Neuronal stem cell (in vitro differentiated cells): ENCODE measurements at regions not wholly inside any gene's neighbourhood (a gene's known extent, or its start where the extent isn't known, plus 50 kb on each side); places are given as distances from the start of the nearest gene placed in this dataset.
A peak's percentile ranks its signal among the peaks of the same experiment; 100 is the strongest.

Source experiments
- DNase-seq: peaks from one replicate; pipeline ENCODE4 v3.0.0-alpha.2; 2013; ENCODE audit warnings: low spot score
- H2AFZ ChIP-seq: one replicate; pipeline ENCODE4 v1.6.1; 2013; ENCODE audit warnings: mild to moderate bottlenecking, low read length, inconsistent platforms
- H2AK5ac ChIP-seq: 2 replicates; pipeline ENCODE4 v1.6.1; 2013; ENCODE audit warnings: low read depth, mild to moderate bottlenecking, inconsistent platforms, low read length, moderate library complexity, mixed read lengths
- H2BK120ac ChIP-seq: 2 replicates; pipeline ENCODE4 v1.6.1; 2013; ENCODE audit warnings: low read depth, mild to moderate bottlenecking, inconsistent platforms, low read length, moderate library complexity, mixed read lengths
- H2BK12ac ChIP-seq: one replicate; pipeline ENCODE4 v1.6.1; 2013; ENCODE audit warnings: low read length, inconsistent platforms
- H2BK15ac ChIP-seq: 2 replicates; pipeline ENCODE4 v1.6.1; 2013; ENCODE audit warnings: mild to moderate bottlenecking, low read length, inconsistent platforms, mixed read lengths
- H2BK5ac ChIP-seq: one replicate; pipeline ENCODE4 v1.6.1; 2013; ENCODE audit warnings: inconsistent platforms, mild to moderate bottlenecking, low read length, moderate library complexity
- H3K14ac ChIP-seq: one replicate; pipeline ENCODE4 v1.6.1; 2013; ENCODE audit warnings: low read length, inconsistent platforms
- H3K18ac ChIP-seq: 2 replicates; pipeline ENCODE4 v1.6.1; 2013; ENCODE audit warnings: low read length, inconsistent platforms
- H3K23ac ChIP-seq: 2 replicates; pipeline ENCODE4 v1.6.1; 2013; ENCODE audit warnings: low read depth, mild to moderate bottlenecking, mixed read lengths, low read length, inconsistent platforms; ENCODE audit not compliant: poor library complexity
- H3K27ac ChIP-seq: replicated peaks from 3 replicates; pipeline ENCODE4 v1.5.1; 2013; ENCODE audit warnings: low read length, inconsistent platforms
- H3K27me3 ChIP-seq, 3 experiments: 2 replicates each; pipeline ENCODE4 v1.6.1; 2013; ENCODE audit warnings: low read length in 3 of 3, mild to moderate bottlenecking in 2 of 3, inconsistent platforms in 1 of 3, low read depth in 1 of 3, mixed read lengths in 1 of 3, moderate library complexity in 1 of 3; ENCODE audit not compliant: control insufficient read depth in 3 of 3, insufficient read depth in 3 of 3
- H3K36me3 ChIP-seq, 2 donors: replicated peaks in 1 of 2; 2 replicates each; pipeline ENCODE4 v1.6.1; 2013; ENCODE audit warnings: low read length in 2 of 2; ENCODE audit not compliant: control insufficient read depth in 2 of 2, insufficient read depth in 2 of 2
- H3K4ac ChIP-seq: 2 replicates; pipeline ENCODE4 v1.6.1; 2013; ENCODE audit warnings: inconsistent platforms, mild to moderate bottlenecking, low read length, moderate library complexity
- H3K4me1 ChIP-seq, 2 donors: 1 replicate in 1 of 2; 2 replicates in 1 of 2; pipeline ENCODE4 v1.6.1; 2013; ENCODE audit warnings: low read length in 2 of 2, low read depth in 1 of 2; ENCODE audit not compliant: control insufficient read depth in 2 of 2, insufficient read depth in 1 of 2
- H3K4me2 ChIP-seq: one replicate; pipeline ENCODE4 v1.6.1; 2013; ENCODE audit warnings: mild to moderate bottlenecking, low read length, inconsistent platforms; ENCODE audit not compliant: insufficient read depth, poor library complexity, severe bottlenecking
- H3K4me3 ChIP-seq, 2 donors: 2 replicates each; pipeline ENCODE4 v1.5.1; 2013; ENCODE audit warnings: low read length in 2 of 2, mild to moderate bottlenecking in 2 of 2, inconsistent platforms in 1 of 2, moderate library complexity in 1 of 2
- H3K79me1 ChIP-seq: one replicate; pipeline ENCODE4 v1.6.1; 2013; ENCODE audit warnings: low read depth, mild to moderate bottlenecking, inconsistent platforms, low read length, moderate library complexity
- H3K9ac ChIP-seq: one replicate; pipeline ENCODE4 v1.6.1; 2013; ENCODE audit warnings: mild to moderate bottlenecking, low read depth, low read length, inconsistent platforms; ENCODE audit not compliant: poor library complexity
- H3K9me3 ChIP-seq, 2 donors: replicated peaks in 1 of 2; 2 replicates each; pipeline versions ENCODE3 to v1.6.1; 2013; ENCODE audit warnings: low read length in 2 of 2, mild to moderate bottlenecking in 2 of 2, inconsistent platforms in 1 of 2, low read depth in 1 of 2, mixed read lengths in 1 of 2, moderate library complexity in 1 of 2; ENCODE audit not compliant: control insufficient read depth in 2 of 2, insufficient read depth in 1 of 2
- H4K8ac ChIP-seq: one replicate; pipeline ENCODE4 v1.6.1; 2013; ENCODE audit warnings: low read depth, mild to moderate bottlenecking, inconsistent platforms, low read length, moderate library complexity
- H4K91ac ChIP-seq: one replicate; pipeline ENCODE4 v1.6.1; 2013; ENCODE audit warnings: low read length, low read depth, mild to moderate bottlenecking, inconsistent platforms; ENCODE audit not compliant: poor library complexity
- WGBS, 2 donors: extraction: QIAGEN DNeasy Blood & Tissue Kit; methylation state at CpG; one replicate each; pipeline ENCODE4 v1.1.7; 2013; ENCODE audit warnings: missing lambda C conversion rate in 2 of 2, mixed read lengths in 1 of 2; ENCODE audit not compliant: insufficient read length in 2 of 2, insufficient replicate concordance in 1 of 2; ENCODE audit errors: extremely low coverage in 2 of 2; 5-methylcytosine and 5-hydroxymethylcytosine counted together

DNA sequence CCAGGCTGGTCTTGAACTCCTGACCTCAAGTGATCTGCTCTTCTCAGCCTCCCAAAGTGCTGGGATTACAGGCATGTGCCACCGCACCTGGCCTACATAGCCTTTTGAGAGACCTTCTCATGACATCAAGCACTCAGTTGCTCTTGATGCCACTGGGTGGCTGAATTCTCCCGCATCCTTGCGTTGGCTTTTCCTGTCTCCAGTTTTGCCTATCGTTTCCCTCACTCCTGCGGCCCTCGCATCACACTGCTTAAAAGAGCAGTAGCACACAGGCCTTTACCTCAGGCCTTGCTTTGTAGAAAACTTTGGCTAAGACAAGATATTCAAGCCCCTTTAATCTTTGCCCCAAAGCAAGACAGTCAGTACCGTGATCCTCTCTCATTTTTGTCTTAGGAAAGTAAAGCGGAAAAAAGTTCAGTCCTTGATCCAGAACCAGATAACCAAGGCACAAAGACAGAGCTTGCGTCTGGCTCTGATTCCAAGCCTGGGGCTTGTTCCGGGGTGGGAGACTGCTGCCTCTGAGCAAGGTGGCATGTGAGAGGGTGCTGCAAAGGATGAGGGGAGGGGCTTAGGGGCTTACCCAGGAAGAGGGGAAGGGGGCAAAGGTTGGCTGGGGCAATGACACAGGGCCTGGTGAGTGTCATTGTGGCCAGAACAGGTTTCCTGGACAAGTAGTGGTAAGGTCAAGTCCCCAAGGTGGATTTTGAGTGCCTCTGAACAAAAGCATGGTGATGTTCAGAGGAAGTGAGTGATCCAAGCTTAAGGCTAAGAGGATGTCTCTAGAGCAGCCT is 175.0 kb upstream of the TLE3 start:
- WGBS, 2 donors = no CpG with 5 or more reads among the region's 10 CpGs
- Histone ChIP-seq H4K91ac (no peak overlapping the region), H3K9ac (no peak overlapping the region), H2BK5ac (no peak overlapping the region), H3K4me1 (peaks cover 0 to 23% of the 10 kb centered on the region in 2 donors), H2AFZ (no peak overlapping the region), H3K9me3 (no peaks in the 10 kb centered on the region), H3K79me1 (no peaks in the 10 kb centered on the region), H3K14ac (no peak overlapping the region), H3K23ac (no peak overlapping the region), H3K36me3 (no peaks in the 10 kb centered on the region), H3K18ac (no peak overlapping the region), H3K4me3 (no peak overlapping the region), H3K27ac (no peak overlapping the region), H3K4me2 (no peak overlapping the region), H4K8ac (no peak overlapping the region), H2BK15ac (no peak overlapping the region), H3K4ac (no peak overlapping the region), H3K27me3 (peaks cover 0 to 13% (median 0%) of the 10 kb centered on the region in 3 experiments), H2AK5ac (no peak overlapping the region), H2BK12ac (no peak overlapping the region), H2BK120ac (no peak overlapping the region)
- DNase-seq = no peak

- no peak overlapping the region for H3K14ac ChIP-seq
- no peak overlapping the region for H3K18ac ChIP-seq
- no peak overlapping the region for H3K4ac ChIP-seq
- no peak overlapping the region for H2BK5ac ChIP-seq
- no peak overlapping the region for H3K4me2 ChIP-seq
- H2BK120ac ChIP-seq = no peak overlapping the region
- WGBS, 2 donors = no CpG with 5 or more reads among the region's 3 CpGs
- H3K4me3 ChIP-seq = no peak overlapping the region
- H2AFZ ChIP-seq = no peak overlapping the region
- no peaks in the 10 kb centered on the region for H3K9me3 ChIP-seq
- no peak overlapping the region for H3K9ac ChIP-seq
- no peak overlapping the region for H4K8ac ChIP-seq
- no peak overlapping the region for H3K27ac ChIP-seq
- H4K91ac ChIP-seq = no peak overlapping the region
- H3K36me3 ChIP-seq = no peaks in the 10 kb centered on the region
- peak; percentile 43 for DNase-seq
- H3K27me3 ChIP-seq = peaks cover 0 to 18% (median 0%) of the 10 kb centered on the region in 3 experiments
- peaks cover 5 to 30% of the 10 kb centered on the region in 2 donors for H3K4me1 ChIP-seq
- H3K79me1 ChIP-seq = no peaks in the 10 kb centered on the region
- no peak overlapping the region for H3K23ac ChIP-seq
- no peak overlapping the region for H2BK15ac ChIP-seq
- no peak overlapping the region for H2BK12ac ChIP-seq
- no peak overlapping the region for H2AK5ac ChIP-seq
Observed at GRCh38 chr15:70271422-70272088, 173.8 kb upstream of the TLE3 start.

DNA sequence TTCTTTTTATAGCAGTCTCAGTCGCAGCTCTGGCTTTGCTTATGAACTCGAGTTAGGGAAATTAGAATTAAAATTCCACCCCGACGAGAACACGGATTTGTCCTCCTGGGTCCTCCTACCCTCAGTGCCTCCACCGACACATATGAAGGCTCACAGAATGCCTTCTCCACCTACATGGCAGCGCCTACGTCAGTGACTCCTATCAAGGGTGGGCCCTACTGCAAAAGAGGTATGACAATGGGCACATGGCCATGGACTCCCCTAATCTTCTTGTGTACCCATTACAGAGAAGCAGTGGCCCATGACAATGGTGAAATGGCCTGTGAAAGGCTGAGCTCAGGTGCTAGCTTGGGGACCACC is 173.0 kb upstream of the TLE3 start:
- H3K36me3 ChIP-seq = no peaks in the 10 kb centered on the region

GRCh38 chr15:70269991-70270751 is 172.5 kb upstream of the TLE3 start:
- Histone ChIP-seq H3K79me1 (no peaks in the 10 kb centered on the region), H3K14ac (no peak overlapping the region), H3K23ac (no peak overlapping the region), H2BK12ac (no peak overlapping the region), H3K27me3 (peaks cover 0 to 31% (median 0%) of the 10 kb centered on the region in 3 experiments), H2AFZ (no peak overlapping the region), H3K27ac (no peak overlapping the region), H3K18ac (no peak overlapping the region), H3K9me3 (no peaks in the 10 kb centered on the region), H3K4me1 (peaks cover 8 to 35% of the 10 kb centered on the region in 2 donors), H2BK15ac (no peak overlapping the region), H3K9ac (no peak overlapping the region), H2AK5ac (no peak overlapping the region), H3K36me3 (no peaks in the 10 kb centered on the region), H4K8ac (no peak overlapping the region), H4K91ac (no peak overlapping the region), H3K4ac (no peak overlapping the region), H3K4me2 (no peak overlapping the region), H2BK120ac (no peak overlapping the region), H3K4me3 (no peak overlapping the region), H2BK5ac (no peak overlapping the region)
- WGBS, 2 donors = no CpG with 5 or more reads among the region's 10 CpGs
- DNase-seq = no peak

More for the DNA sequence above, 173.0 kb upstream of the TLE3 start:
- no peak overlapping the region for H3K4me3 ChIP-seq
- H2BK120ac ChIP-seq = no peak overlapping the region
- H2BK12ac ChIP-seq = no peak overlapping the region
- WGBS, 2 donors = no CpG with 5 or more reads among the region's 8 CpGs
- no peak overlapping the region for H3K27ac ChIP-seq
- no peaks in the 10 kb centered on the region for H3K9me3 ChIP-seq
- DNase-seq = no peak
- no peak overlapping the region for H4K8ac ChIP-seq
- H3K4me2 ChIP-seq = no peak overlapping the region
- H3K79me1 ChIP-seq = no peaks in the 10 kb centered on the region
- no peak overlapping the region for H3K4ac ChIP-seq
- H2BK5ac ChIP-seq = no peak overlapping the region
- no peak overlapping the region for H2AK5ac ChIP-seq
- no peak overlapping the region for H2AFZ ChIP-seq
- no peak overlapping the region for H3K9ac ChIP-seq
- H4K91ac ChIP-seq = no peak overlapping the region
- no peak overlapping the region for H3K18ac ChIP-seq
- peaks cover 8 to 35% of the 10 kb centered on the region in 2 donors for H3K4me1 ChIP-seq
- no peak overlapping the region for H3K14ac ChIP-seq
- no peak overlapping the region for H3K23ac ChIP-seq
- H3K27me3 ChIP-seq = peaks cover 0 to 25% (median 0%) of the 10 kb centered on the region in 3 experiments
- no peak overlapping the region for H2BK15ac ChIP-seq
